ENCODE measurements at regions not wholly inside any gene's neighbourhood (a gene's known extent, or its start where the extent isn't known, plus 50 kb on each side); places are given as distances from the start of the nearest gene placed in this dataset.

- DNase-seq = no peak
Measured at GRCh38 chr2:145235312-145235711, 715.4 kb upstream of the ZEB2 start.

DNA sequence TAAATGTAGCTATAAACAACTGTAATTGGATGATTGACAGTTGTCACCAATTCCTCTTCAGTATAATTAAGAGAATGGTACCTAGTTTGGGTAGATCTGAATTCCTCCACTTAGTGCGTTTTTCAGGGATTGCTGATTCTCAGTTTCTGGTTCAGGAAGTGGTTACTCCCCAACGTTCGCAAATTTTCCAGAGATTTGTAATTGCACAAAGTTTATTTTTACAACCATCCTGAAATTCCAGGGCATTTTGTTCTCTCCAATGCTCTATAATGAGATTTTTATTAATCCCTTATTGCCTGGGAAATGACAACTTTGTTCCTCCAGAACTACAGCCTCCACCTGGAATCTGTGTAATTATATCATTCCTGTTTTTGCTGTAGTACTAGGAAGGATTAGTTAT lies 710.6 kb upstream of the ZEB2 start:
- DNase-seq = no peak

DNA sequence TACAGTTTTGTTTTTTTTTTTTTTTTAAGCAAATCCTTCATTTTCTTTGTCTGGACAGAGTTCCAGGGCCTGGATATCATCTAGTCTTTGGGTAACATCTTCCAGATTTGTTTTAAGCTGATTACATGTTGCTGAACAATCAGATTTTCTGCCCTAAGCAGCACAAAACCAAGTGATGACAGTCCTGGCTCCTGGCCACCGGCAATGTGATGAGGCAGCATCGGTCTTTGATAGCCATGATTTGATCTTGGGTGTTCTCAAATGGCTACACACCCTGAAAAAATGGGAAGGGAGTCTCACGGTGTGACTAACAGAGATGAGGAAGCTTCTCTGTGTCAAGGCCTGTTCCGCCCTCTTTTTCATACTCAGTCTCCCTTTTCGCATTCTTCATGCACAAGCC lies 708.6 kb upstream of the ZEB2 start:
- no peak for DNase-seq

GRCh38 chr2:145226901-145227300 lies 707.0 kb upstream of the ZEB2 start:
- DNase-seq = no peak

- no peak for DNase-seq
Measured at GRCh38 chr2:145221516-145221915, 701.6 kb upstream of the ZEB2 start.

DNA sequence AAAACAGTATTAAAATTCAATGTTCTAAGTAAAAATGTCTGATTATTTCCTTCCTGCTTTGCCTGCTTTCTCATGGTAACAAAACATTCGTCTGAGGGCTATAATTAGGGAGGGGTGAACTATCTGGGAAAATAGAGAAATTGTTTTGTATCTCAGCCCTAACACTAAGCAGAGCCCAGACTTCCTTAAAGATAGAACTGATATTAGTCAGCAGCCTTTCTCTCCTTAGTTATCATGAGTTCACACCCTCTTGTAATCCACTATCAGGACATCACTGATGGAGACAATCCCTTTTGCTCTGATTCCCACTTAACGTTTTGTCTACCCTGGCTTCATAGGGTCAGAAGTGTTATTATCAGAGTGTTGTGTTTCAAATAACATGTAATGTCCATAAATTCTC lies 701.1 kb upstream of the ZEB2 start:
- DNase-seq = no peak

GRCh38 chr2:145220496-145220895 lies 700.6 kb upstream of the ZEB2 start:
- DNase-seq = peak; percentile 52

- DNase-seq = no peak
Measured at GRCh38 chr2:145207884-145208283, 688.0 kb upstream of the ZEB2 start.

DNA sequence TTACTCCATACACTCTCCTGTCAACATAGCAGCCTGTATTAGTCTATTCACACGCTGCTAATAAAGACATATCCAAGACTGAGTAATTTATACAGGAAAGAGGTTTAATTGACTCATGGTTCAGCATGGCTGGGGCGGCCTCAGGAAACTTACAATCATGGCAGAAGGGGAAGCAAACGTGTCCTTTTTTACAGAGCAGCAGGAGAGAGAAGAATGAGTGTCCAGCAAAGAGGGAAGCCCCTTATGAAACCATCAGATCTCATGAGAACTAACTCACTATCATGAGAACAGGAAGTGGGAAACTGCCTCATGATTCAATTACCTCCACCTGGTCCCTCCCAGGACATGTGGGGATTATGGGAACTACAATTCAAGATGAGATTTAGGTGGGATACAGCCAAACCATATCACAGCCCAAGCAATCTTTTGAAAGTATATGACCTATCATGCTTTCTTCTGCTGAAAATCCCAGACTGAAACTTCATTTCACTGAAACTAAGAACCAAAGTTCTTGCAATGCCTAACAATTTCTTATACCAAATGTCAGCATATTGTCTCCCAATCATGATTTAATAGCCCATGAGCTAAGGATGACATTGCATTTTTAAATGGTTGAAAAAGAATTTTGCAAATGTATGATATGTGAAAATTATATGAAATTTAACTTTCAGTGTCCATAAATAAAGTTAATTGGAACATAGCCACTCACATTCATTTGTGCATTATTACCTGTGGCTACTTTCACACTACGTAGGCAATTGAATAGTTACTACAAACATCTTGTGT lies 686.8 kb upstream of the ZEB2 start:
- no peak for DNase-seq

- DNase-seq = no peak
Measured at GRCh38 chr2:145203891-145204290, 684.0 kb upstream of the ZEB2 start.

DNA sequence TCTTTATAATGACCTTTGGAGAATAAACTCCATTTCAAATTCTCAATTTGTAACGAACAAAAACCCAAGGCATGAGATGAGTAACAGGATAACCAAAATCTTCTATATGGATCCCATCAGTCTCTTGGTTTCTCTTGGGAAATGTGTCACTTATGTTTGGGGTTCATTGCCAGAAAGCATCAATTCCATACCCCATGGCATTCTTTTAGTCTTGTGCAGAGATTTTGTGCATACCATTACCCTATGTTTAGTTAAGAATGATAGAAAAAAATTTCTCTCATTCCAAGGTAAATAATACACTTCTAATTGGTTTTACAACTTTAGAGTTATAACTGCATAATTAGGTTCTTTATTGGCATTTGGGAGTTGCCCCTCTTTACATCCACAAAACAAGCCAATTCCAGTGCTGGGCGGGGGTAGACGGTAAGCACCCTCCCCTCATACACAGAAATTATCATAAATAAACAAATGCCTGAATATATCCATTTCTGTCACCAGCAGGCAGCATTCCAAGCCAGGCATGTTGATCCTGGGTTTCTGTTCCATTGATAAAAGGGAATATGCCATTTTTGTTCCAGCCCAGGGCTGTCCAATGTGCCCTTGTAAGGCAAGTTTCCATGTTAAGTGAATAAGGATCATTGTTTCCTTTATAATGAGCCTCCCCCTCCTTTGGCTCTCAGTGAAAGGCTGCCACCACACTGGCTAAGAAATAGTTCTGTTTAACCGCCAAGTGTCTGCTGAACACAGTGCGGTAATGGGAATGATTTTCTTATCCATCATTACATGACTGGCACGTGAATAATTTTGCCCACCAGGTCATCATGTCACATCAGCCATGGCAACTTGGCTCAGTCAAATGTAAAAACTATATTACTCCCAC lies 680.1 kb upstream of the ZEB2 start:
- no peak for DNase-seq

- no peak for DNase-seq
Measured at GRCh38 chr2:145199042-145199441, 679.1 kb upstream of the ZEB2 start.

GRCh38 chr2:145198555-145198954 lies 678.6 kb upstream of the ZEB2 start:
- no peak for DNase-seq

- DNase-seq = no peak
Measured at GRCh38 chr2:145197944-145198343, 678.0 kb upstream of the ZEB2 start.

GRCh38 chr2:145194673-145195072 lies 674.8 kb upstream of the ZEB2 start:
- no peak for DNase-seq

GRCh38 chr2:145190031-145190703 lies 670.2 kb upstream of the ZEB2 start:
- no peak for DNase-seq

GRCh38 chr2:145186303-145186702 lies 666.4 kb upstream of the ZEB2 start:
- DNase-seq = no peak

DNA sequence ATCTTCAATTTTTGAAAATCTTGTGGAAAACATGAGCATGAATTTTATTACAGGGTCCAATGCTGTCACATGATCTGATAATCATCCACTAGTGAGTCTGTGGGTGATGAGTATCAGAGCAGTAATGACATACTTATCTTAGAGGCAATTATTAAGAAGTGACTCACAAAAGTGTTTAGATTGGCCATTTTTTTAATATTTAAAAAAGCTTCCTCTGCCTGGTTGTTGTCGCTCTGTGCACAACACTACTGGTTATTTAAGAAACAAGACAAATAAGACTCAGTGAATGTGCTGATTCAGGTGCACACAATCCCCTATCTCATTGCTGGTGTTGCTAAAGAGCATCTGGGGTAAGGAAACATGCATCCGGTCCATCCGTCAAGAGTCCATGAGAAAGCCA lies 665.8 kb upstream of the ZEB2 start:
- DNase-seq = no peak

- DNase-seq = no peak
Measured at GRCh38 chr2:145184741-145185651, 665.1 kb upstream of the ZEB2 start.

GRCh38 chr2:145169285-145169684 lies 649.4 kb upstream of the ZEB2 start:
- no peak for DNase-seq

GRCh38 chr2:145168091-145168490 lies 648.2 kb upstream of the ZEB2 start:
- no peak for DNase-seq

- no peak for DNase-seq
Measured at GRCh38 chr2:145166731-145167302, 646.9 kb upstream of the ZEB2 start.
